Heart right ventricle (tissue), 16 donors: ENCODE measurements at regions not wholly inside any gene's neighbourhood (a gene's known extent, or its start where the extent isn't known, plus 50 kb on each side); places are given as distances from the start of the nearest gene placed in this dataset.

Experiments used
- ATAC-seq, 8 donors: fragments of 200-7000 bp; cut with Tn5 transposase; one replicate each; pipeline ENCODE4 v1.9.1; 2020; ENCODE audit warnings: mild to moderate bottlenecking in 8 of 8, moderate library complexity in 8 of 8, moderate number of reproducible peaks in 1 of 8
- DNase-seq, 2 donors: peaks; one replicate each; pipeline ENCODE4 v3.0.0-alpha.2; 2020
- H3K27ac ChIP-seq, 10 donors: fragments of 200-600 bp; sonication (generic) in 2 of 10; one replicate each; pipeline versions ENCODE4 v1.5.0 to v1.8.0; 2020 to 2022; ENCODE audit warnings: mild to moderate bottlenecking in 3 of 10
- H3K27me3 ChIP-seq, 7 donors: fragments of 200-600 bp; one replicate each; pipeline ENCODE4 v1.8.0; 2021 to 2022; ENCODE audit warnings: mild to moderate bottlenecking in 2 of 7
- H3K36me3 ChIP-seq, 9 donors: fragments of 200-600 bp; sonication (generic) in 1 of 9; one replicate each; pipeline versions ENCODE4 v1.5.0 to v1.8.0; 2020 to 2022; ENCODE audit warnings: mild to moderate bottlenecking in 2 of 9
- H3K4me1 ChIP-seq, 9 donors: fragments of 200-600 bp; sonication (generic) in 1 of 9; one replicate each; pipeline versions ENCODE4 v1.5.0 to v1.8.0; 2020 to 2022; ENCODE audit warnings: mild to moderate bottlenecking in 4 of 9
- H3K4me3 ChIP-seq, 10 donors: fragments of 200-600 bp; sonication (generic) in 2 of 10; one replicate each; pipeline versions ENCODE4 v1.5.0 to v1.8.0; 2020 to 2022; ENCODE audit warnings: mild to moderate bottlenecking in 7 of 10, moderate library complexity in 2 of 10
- H3K9me3 ChIP-seq, 11 donors: fragments of 200-600 bp in 10 of 11; sonication (generic) in 2 of 11; one replicate each; pipeline versions ENCODE4 v1.5.0 to v1.8.0; 2013 to 2022; ENCODE audit warnings: mild to moderate bottlenecking in 2 of 11, control low read depth in 1 of 11, moderate library complexity in 1 of 11
- WGBS, 2 donors: extraction: QIAGEN DNeasy Blood & Tissue Kit; methylation state at CpG; one replicate each; pipeline ENCODE4 v1.1.7; 2013; ENCODE audit warnings: inconsistent platforms in 1 of 2; 5-methylcytosine and 5-hydroxymethylcytosine counted together
- intact Hi-C, 10 donors: fragments of 100-400 bp; cut with DNase I; formaldehyde crosslinking; loops; one replicate each; pipeline versions ENCODE4 v1.11.1 to v1.14.2; 2022
- TF ChIP-seq, protein P1 (sequence below), 9 donors: fragments of 200-600 bp; sonication (generic) in 2 of 9; IDR thresholded peaks; one replicate each; pipeline versions ENCODE4 v1.5.0 to v1.8.0; 2021 to 2022; ENCODE audit warnings: antibody characterized with exemption in 9 of 9, mild to moderate bottlenecking in 5 of 9, moderate library complexity in 1 of 9
- donor health status: Arrhythmogenic right ventricular cardiomyopathy.
- donor health status: ischemic (EF 13 %, LVEDD 7.1; RV severe dilation, severe dysfunction).
- donor health status: healthy with polysubstance abuse.
- donor health status: DM: no; HTN: yes; CAD: no.
- donor health status: DM: no; HTN: no; CAD: no.
- donor health status: ischemic (EF 25% LVEDD 6.9; RV normal size, moderate dysfunction).
- donor health status: ischemic (EF 25% LVEDD 5.7; RV mildly dilated, moderate dysfunction).
- donor health status: healthy.
- donor health status: DM: yes; HTN: yes; CAD: no.
- donor health status: Ischemic cardiomyopathy.
- donor health status: ischemic (EF 35%, LVEDD 5.7; RV mildly dilated, moderate dysfunction).
- donor health status: nonischemic (EF 11% LVEDD 7.7; RV severe dilation, severe dysfunction).
- donor health status: DM: yes; HTN: yes; CAD: no.
- donor health status: PGD.
- donor health status: ischemic (EF 29% LVEDD 5.4; RV normal size, mild dysfunction).
- donor health status: nonischemic (EF 23%, LVEDD 6.1; RV moderate dilation, normal function).

DNA sequence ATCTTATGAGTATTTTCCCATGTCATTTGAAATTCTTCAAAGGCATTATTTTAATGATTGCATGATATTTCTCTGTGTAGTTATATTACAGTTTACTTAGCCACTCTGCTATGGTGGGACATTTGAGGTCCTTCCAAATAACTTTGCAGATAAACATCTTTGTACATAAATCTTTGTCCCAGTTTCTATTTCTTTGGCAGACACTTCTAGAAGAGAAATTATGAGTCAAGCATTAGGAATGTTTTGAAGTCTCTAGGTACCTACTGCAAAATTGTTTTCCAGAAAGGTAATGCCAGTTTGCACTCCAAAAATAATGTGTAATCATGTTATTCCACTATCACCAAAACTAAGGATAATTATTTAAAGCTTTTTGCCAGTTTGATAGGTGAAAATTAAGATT lies 149.7 kb downstream of the EN1 start:
- H3K9me3 ChIP-seq, result peaks cover 0 to 17% (median 0%) of the 10 kb centered on the region in 11 donors
- no peak for ATAC-seq
- H3K4me3 ChIP-seq, result no peak overlapping the region
- intact Hi-C loops, result no loop called here
- TF ChIP-seq, protein P1, sequence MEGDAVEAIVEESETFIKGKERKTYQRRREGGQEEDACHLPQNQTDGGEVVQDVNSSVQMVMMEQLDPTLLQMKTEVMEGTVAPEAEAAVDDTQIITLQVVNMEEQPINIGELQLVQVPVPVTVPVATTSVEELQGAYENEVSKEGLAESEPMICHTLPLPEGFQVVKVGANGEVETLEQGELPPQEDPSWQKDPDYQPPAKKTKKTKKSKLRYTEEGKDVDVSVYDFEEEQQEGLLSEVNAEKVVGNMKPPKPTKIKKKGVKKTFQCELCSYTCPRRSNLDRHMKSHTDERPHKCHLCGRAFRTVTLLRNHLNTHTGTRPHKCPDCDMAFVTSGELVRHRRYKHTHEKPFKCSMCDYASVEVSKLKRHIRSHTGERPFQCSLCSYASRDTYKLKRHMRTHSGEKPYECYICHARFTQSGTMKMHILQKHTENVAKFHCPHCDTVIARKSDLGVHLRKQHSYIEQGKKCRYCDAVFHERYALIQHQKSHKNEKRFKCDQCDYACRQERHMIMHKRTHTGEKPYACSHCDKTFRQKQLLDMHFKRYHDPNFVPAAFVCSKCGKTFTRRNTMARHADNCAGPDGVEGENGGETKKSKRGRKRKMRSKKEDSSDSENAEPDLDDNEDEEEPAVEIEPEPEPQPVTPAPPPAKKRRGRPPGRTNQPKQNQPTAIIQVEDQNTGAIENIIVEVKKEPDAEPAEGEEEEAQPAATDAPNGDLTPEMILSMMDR (IDR thresholded peaks at IDR 0.05), result no peak
- peaks cover 0 to 5% (median 0%) of the 10 kb centered on the region in 7 donors for H3K27me3 ChIP-seq
- DNase-seq, result no peak
- H3K4me1 ChIP-seq, result peaks cover 0 to 3% (median 0%) of the 10 kb centered on the region in 9 donors
- no peaks in the 10 kb centered on the region for H3K36me3 ChIP-seq
- no peak overlapping the region for H3K27ac ChIP-seq

DNA sequence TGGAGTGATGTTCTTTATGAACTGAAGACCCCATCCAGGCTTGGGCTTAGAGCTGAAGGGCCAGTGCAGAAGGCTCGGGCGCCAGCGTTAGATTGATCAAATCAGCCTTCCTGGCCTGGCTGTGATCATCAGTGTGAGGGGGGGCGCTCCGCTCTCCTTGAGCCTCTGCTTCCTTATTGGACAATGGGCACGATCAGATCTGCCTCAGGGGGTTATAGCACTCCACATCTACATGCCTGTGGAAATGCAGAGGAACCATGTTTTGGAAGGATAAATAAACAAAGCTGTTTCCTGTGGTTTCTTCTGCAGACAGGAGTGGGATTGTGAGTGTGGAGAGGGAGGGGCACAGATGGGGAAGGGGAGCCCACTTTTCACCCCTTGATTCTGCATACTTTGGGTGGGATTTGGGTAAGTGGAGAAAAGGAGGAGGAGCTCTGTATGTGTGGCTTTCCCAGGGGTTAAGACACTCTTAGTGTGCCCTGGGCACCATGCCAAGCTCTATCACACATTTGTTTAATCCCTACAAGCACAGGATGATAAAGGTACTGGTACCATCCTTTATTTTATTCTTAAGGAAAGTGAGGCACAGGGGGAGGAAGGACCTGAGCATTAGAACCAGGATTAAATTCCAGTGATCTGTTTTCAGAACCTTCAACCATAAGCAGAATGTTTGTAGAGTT lies 150.5 kb downstream of the EN1 start:
- Histone ChIP-seq H3K9me3 (peaks cover 0 to 21% (median 0%) of the 10 kb centered on the region in 11 donors), H3K36me3 (no peaks in the 10 kb centered on the region), H3K4me3 (no peak overlapping the region), H3K4me1 (peaks cover 0 to 3% (median 0%) of the 10 kb centered on the region in 9 donors), H3K27me3 (peaks cover 0 to 5% (median 0%) of the 10 kb centered on the region in 7 donors), H3K27ac (no peak overlapping the region)
- no peak for DNase-seq
- no peak for ATAC-seq
- 70% methylated on average over 6 of the region's 6 CpGs for WGBS, 2 donors
- intact Hi-C loops, result no loop called here
- TF ChIP-seq, protein P1 (IDR thresholded peaks at IDR 0.05), result no peak

DNA sequence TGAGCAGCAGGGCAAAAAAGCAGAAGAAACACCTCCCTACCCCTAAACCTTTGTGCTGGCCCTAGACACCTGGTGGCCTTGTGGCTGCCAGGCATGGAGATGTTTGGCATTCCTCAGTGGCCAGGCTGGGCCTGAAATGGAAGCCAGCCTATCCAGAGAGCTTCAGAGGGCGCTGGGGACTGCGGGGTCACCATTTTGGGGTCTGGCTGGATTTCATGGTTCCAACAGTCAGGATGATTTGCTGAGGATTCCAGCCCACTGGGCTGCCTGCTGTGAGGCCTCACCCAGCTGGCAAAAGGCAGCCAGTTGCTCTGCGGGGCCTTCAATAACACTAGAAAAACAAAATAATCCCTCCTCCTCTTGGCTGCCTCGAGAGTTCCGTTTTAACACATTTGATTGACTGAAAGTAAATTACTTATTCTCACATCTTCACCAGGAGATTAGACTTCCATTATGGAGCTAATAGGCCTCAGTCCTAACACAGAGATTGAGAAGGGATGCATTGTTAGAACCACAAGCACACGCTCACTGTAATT lies 154.1 kb downstream of the EN1 start:
- Histone ChIP-seq H3K36me3 (no peaks in the 10 kb centered on the region), H3K4me1 (peaks cover 0 to 3% (median 0%) of the 10 kb centered on the region in 9 donors), H3K4me3 (no peak overlapping the region), H3K27ac (no peak overlapping the region), H3K27me3 (no peaks in the 10 kb centered on the region), H3K9me3 (peaks cover 0 to 21% (median 0%) of the 10 kb centered on the region in 11 donors)
- WGBS, 2 donors, result 52 to 55% methylated on average over 6 of the region's 6 CpGs
- ATAC-seq (no peak), DNase-seq (no peak)
- TF ChIP-seq, protein P1 (IDR thresholded peaks at IDR 0.05), result no peak
- intact Hi-C loops, result no loop called here

DNA sequence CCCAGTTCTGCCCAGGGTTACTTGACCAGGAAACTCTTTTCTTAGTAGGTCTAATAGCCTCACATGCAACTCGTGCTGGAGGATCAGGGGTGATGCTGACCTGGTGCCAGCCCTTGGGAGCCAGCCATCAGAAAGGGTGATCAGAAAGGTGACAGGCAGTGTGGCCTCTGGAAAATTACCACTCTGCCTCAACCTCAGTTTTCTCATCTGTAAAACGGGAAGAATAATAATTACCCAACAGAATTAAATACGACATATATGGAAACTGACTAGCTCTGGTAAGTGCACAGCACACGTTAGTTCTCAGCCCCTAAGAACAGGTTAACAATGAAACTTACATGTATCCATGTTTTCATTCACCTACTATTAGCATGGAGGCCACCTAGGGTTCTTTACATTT lies 157.6 kb downstream of the EN1 start:
- peaks cover 0 to 18% (median 0%) of the 10 kb centered on the region in 11 donors for H3K9me3 ChIP-seq
- no peak overlapping the region for H3K27ac ChIP-seq
- ATAC-seq (no peak), DNase-seq (no peak)
- no peaks in the 10 kb centered on the region for H3K36me3 ChIP-seq
- TF ChIP-seq, protein P1 (IDR thresholded peaks at IDR 0.05), result no peak
- intact Hi-C loops, result no loop called here
- H3K4me1 ChIP-seq, result peaks cover 0 to 3% (median 0%) of the 10 kb centered on the region in 9 donors
- H3K4me3 ChIP-seq, result no peak overlapping the region
- no peaks in the 10 kb centered on the region for H3K27me3 ChIP-seq
- 74 to 88% methylated on average over 4 of the region's 4 CpGs for WGBS, 2 donors
